ENCODE measurements at regions not wholly inside any gene's neighbourhood (a gene's known extent, or its start where the extent isn't known, plus 50 kb on each side); places are given as distances from the start of the nearest gene placed in this dataset.
A peak's percentile ranks its signal among the peaks of the same experiment; 100 is the strongest.

- Histone ChIP-seq H3K9ac (ENCODE audit: insufficient read length, low read depth) (no peak overlapping the region), H3K4me1 (ENCODE audit: insufficient read depth, insufficient read length) (no peaks in the 10 kb centered on the region), H3K4me3 (ENCODE audit: insufficient read length, low read depth) (no peak overlapping the region), H3K36me3 (ENCODE audit: insufficient read depth, insufficient read length, low read length) (no peaks in the 10 kb centered on the region), H3K9me3 (ENCODE audit: insufficient read depth, low read length) (no peaks in the 10 kb centered on the region), H3K27me3 (ENCODE audit: insufficient read depth, insufficient read length) (no peaks in the 10 kb centered on the region)
- no peak for DNase-seq (ENCODE audit: low read depth, low spot score)
- TF ChIP-seq ZNF274 (IDR thresholded peaks at IDR 0.05; ENCODE audit: low read depth, low read length) (no peak), YY1 (IDR thresholded peaks at IDR 0.05; ENCODE audit: insufficient read depth, insufficient read length) (no peak), SUZ12 (IDR thresholded peaks at IDR 0.05; ENCODE audit: extremely low read depth, insufficient read depth, insufficient read length) (no peak)
These were observed 69.7 kb upstream of the RGL1 start for GRCh38 chr1:183735069-183735860.

GRCh38 chr1:183734543-183735036 lies 70.3 kb upstream of the RGL1 start:
- Histone ChIP-seq H3K27me3 (ENCODE audit: insufficient read depth, insufficient read length) (no peaks in the 10 kb centered on the region), H3K4me3 (ENCODE audit: insufficient read length, low read depth) (no peak overlapping the region), H3K4me1 (ENCODE audit: insufficient read depth, insufficient read length) (no peaks in the 10 kb centered on the region), H3K9me3 (ENCODE audit: insufficient read depth, low read length) (no peaks in the 10 kb centered on the region), H3K9ac (ENCODE audit: insufficient read length, low read depth) (no peak overlapping the region), H3K36me3 (ENCODE audit: insufficient read depth, insufficient read length, low read length) (no peaks in the 10 kb centered on the region)
- peak; percentile 40 for DNase-seq (ENCODE audit: low read depth, low spot score)
- no peak for TF ChIP-seq ZNF274 (IDR thresholded peaks at IDR 0.05; ENCODE audit: low read depth, low read length)
- no peak for TF ChIP-seq SUZ12 (IDR thresholded peaks at IDR 0.05; ENCODE audit: extremely low read depth, insufficient read depth, insufficient read length)
- TF ChIP-seq YY1 (IDR thresholded peaks at IDR 0.05; ENCODE audit: insufficient read depth, insufficient read length) = no peak

GRCh38 chr1:183733715-183734114 lies 71.2 kb upstream of the RGL1 start:
- H3K9me3 ChIP-seq (ENCODE audit: insufficient read depth, low read length) = no peaks in the 10 kb centered on the region
- no peak for DNase-seq (ENCODE audit: low read depth, low spot score)
- H3K27me3 ChIP-seq (ENCODE audit: insufficient read depth, insufficient read length) = no peaks in the 10 kb centered on the region
- no peak overlapping the region for H3K9ac ChIP-seq (ENCODE audit: insufficient read length, low read depth)
- H3K4me1 ChIP-seq (ENCODE audit: insufficient read depth, insufficient read length) = no peaks in the 10 kb centered on the region
- H3K36me3 ChIP-seq (ENCODE audit: insufficient read depth, insufficient read length, low read length) = no peaks in the 10 kb centered on the region
- no peak for TF ChIP-seq ZNF274 (IDR thresholded peaks at IDR 0.05; ENCODE audit: low read depth, low read length)
- TF ChIP-seq SUZ12 (IDR thresholded peaks at IDR 0.05; ENCODE audit: extremely low read depth, insufficient read depth, insufficient read length) = no peak
- TF ChIP-seq YY1 (IDR thresholded peaks at IDR 0.05; ENCODE audit: insufficient read depth, insufficient read length) = no peak
- H3K4me3 ChIP-seq (ENCODE audit: insufficient read length, low read depth) = no peak overlapping the region

GRCh38 chr1:183732236-183732880 lies 72.6 kb upstream of the RGL1 start:
- no peaks in the 10 kb centered on the region for H3K27me3 ChIP-seq (ENCODE audit: insufficient read depth, insufficient read length)
- H3K36me3 ChIP-seq (ENCODE audit: insufficient read depth, insufficient read length, low read length) = no peaks in the 10 kb centered on the region
- H3K4me3 ChIP-seq (ENCODE audit: insufficient read length, low read depth) = no peak overlapping the region
- H3K4me1 ChIP-seq (ENCODE audit: insufficient read depth, insufficient read length) = no peaks in the 10 kb centered on the region
- TF ChIP-seq SUZ12 (IDR thresholded peaks at IDR 0.05; ENCODE audit: extremely low read depth, insufficient read depth, insufficient read length) = no peak
- TF ChIP-seq ZNF274 (IDR thresholded peaks at IDR 0.05; ENCODE audit: low read depth, low read length) = no peak
- TF ChIP-seq YY1 (IDR thresholded peaks at IDR 0.05; ENCODE audit: insufficient read depth, insufficient read length) = no peak
- DNase-seq (ENCODE audit: low read depth, low spot score) = no peak
- no peak overlapping the region for H3K9ac ChIP-seq (ENCODE audit: insufficient read length, low read depth)
- 0 out of 2 replicates have a peak, but pooled peaks cover 5% of the 10 kb centered on the region for H3K9me3 ChIP-seq (ENCODE audit: insufficient read depth, low read length)

GRCh38 chr1:183730886-183731573 lies 73.9 kb upstream of the RGL1 start:
- no peaks in the 10 kb centered on the region for H3K27me3 ChIP-seq (ENCODE audit: insufficient read depth, insufficient read length)
- H3K9me3 ChIP-seq (ENCODE audit: insufficient read depth, low read length) = 0 out of 2 replicates have a peak, but pooled peaks cover 5% of the 10 kb centered on the region
- DNase-seq (ENCODE audit: low read depth, low spot score) = no peak
- H3K9ac ChIP-seq (ENCODE audit: insufficient read length, low read depth) = no peak overlapping the region
- no peaks in the 10 kb centered on the region for H3K36me3 ChIP-seq (ENCODE audit: insufficient read depth, insufficient read length, low read length)
- no peak overlapping the region for H3K4me3 ChIP-seq (ENCODE audit: insufficient read length, low read depth)
- no peak for TF ChIP-seq SUZ12 (IDR thresholded peaks at IDR 0.05; ENCODE audit: extremely low read depth, insufficient read depth, insufficient read length)
- H3K4me1 ChIP-seq (ENCODE audit: insufficient read depth, insufficient read length) = no peaks in the 10 kb centered on the region

- TF ChIP-seq ZNF274 (IDR thresholded peaks at IDR 0.05; ENCODE audit: low read depth, low read length) = no peak
- TF ChIP-seq YY1 (IDR thresholded peaks at IDR 0.05; ENCODE audit: insufficient read depth, insufficient read length) = no peak
- no peak for TF ChIP-seq SUZ12 (IDR thresholded peaks at IDR 0.05; ENCODE audit: extremely low read depth, insufficient read depth, insufficient read length)
- no peak overlapping the region for H3K4me3 ChIP-seq (ENCODE audit: insufficient read length, low read depth)
- 0 out of 2 replicates have a peak, but pooled peaks cover 5% of the 10 kb centered on the region for H3K9me3 ChIP-seq (ENCODE audit: insufficient read depth, low read length)
- no peak overlapping the region for H3K9ac ChIP-seq (ENCODE audit: insufficient read length, low read depth)
- no peaks in the 10 kb centered on the region for H3K27me3 ChIP-seq (ENCODE audit: insufficient read depth, insufficient read length)
- H3K36me3 ChIP-seq (ENCODE audit: insufficient read depth, insufficient read length, low read length) = no peaks in the 10 kb centered on the region
- H3K4me1 ChIP-seq (ENCODE audit: insufficient read depth, insufficient read length) = no peaks in the 10 kb centered on the region
- DNase-seq (ENCODE audit: low read depth, low spot score) = no peak
These were observed 74.7 kb upstream of the RGL1 start for GRCh38 chr1:183730107-183730724.

Data from NT2/D1 (cell line).